Mammary epithelial cell (primary cell): ENCODE measurements at regions not wholly inside any gene's neighbourhood (a gene's known extent, or its start where the extent isn't known, plus 50 kb on each side); places are given as distances from the start of the nearest gene placed in this dataset.

Experiments used
- CTCF ChIP-seq, 2 donors: IDR thresholded peaks in 1 of 2; conservative IDR thresholded peaks in 1 of 2; 2 replicates each; pipeline ENCODE4 v1.5.1; 2011 to 2012; ENCODE audit warnings: inconsistent platforms in 2 of 2, low read length in 2 of 2, mild to moderate bottlenecking in 2 of 2, control low read depth in 1 of 2, low read depth in 1 of 2; ENCODE audit not compliant: insufficient read depth in 1 of 2; ENCODE audit errors: extremely low read depth in 1 of 2
- EZH2 ChIP-seq: IDR thresholded peaks from 2 replicates; pipeline ENCODE4 v1.6.1; 2012; ENCODE audit warnings: low read length, inconsistent platforms, borderline replicate concordance

- no peak for TF ChIP-seq CTCF (conservative IDR thresholded peaks at IDR 0.05 in 1 of 2, IDR thresholded peaks at IDR 0.05 in 1 of 2; ENCODE audit: extremely low read depth in 1 of 2, insufficient read depth in 1 of 2, low read depth in 1 of 2, low read length in 2 of 2)
- TF ChIP-seq EZH2 = no peak
These were observed 178.0 kb upstream of the IVNS1ABP start for GRCh38 chr1:185495007-185495406.
